Sigmoid colon (tissue), 4 donors: ENCODE measurements at regions not wholly inside any gene's neighbourhood (a gene's known extent, or its start where the extent isn't known, plus 50 kb on each side); places are given as distances from the start of the nearest gene placed in this dataset.

Source experiments
- CTCF ChIP-seq, 4 experiments: fragments of 450-650 bp in 3 of 4; fragments of 200-600 bp in 1 of 4; IDR thresholded peaks; one replicate each; pipeline ENCODE4 v1.5.1; 2016 to 2019; ENCODE audit warnings: antibody characterized with exemption in 4 of 4, mild to moderate bottlenecking in 3 of 4, moderate library complexity in 2 of 4
- POLR2A ChIP-seq, 2 donors: fragments of 450-650 bp; IDR thresholded peaks; one replicate each; pipeline ENCODE4 v1.6.1; 2016; ENCODE audit warnings: antibody characterized with exemption in 2 of 2, mild to moderate bottlenecking in 2 of 2, moderate library complexity in 2 of 2
- POLR2AphosphoS5 ChIP-seq, 4 donors: sonication (generic); formaldehyde crosslinking; IDR thresholded peaks; one replicate each; pipeline ENCODE4 v1.6.1; 2017; ENCODE audit warnings: antibody characterized with exemption in 4 of 4

GRCh38 chr2:22279541-22279940 lies 1105.4 kb upstream of the KLHL29 start:
- no peak for TF ChIP-seq CTCF (IDR thresholded peaks at IDR 0.05)
- TF ChIP-seq POLR2AphosphoS5 (IDR thresholded peaks at IDR 0.05), result no peak
- no peak for TF ChIP-seq POLR2A (IDR thresholded peaks at IDR 0.05)
